Frontal cortex (tissue), 3 donors: ENCODE measurements at regions not wholly inside any gene's neighbourhood (a gene's known extent, or its start where the extent isn't known, plus 50 kb on each side); places are given as distances from the start of the nearest gene placed in this dataset.
"Not testable (repeated sequence)": the region's sequence is repeated elsewhere in the genome, so short reads cannot be mapped to it uniquely, and the experiment has no call there.

Experiments
- DNase-seq, 2 donors: peaks; one replicate each; pipeline ENCODE4 v3.0.0; 2012; ENCODE audit warnings: low spot score in 2 of 2
- FAIRE-seq: peaks from 2 replicates; lab custom pipeline; 2012; peaks lifted over from hg19 to GRCh38; lab: Jason Lieb, UNC
- donor health status: control.
- donor health status: control.
- donor health status: control.

GRCh38 chr4:23062188-23062587 lies 369.5 kb downstream of the GBA3 start:
- FAIRE-seq: no peak
- no peak for DNase-seq

DNA sequence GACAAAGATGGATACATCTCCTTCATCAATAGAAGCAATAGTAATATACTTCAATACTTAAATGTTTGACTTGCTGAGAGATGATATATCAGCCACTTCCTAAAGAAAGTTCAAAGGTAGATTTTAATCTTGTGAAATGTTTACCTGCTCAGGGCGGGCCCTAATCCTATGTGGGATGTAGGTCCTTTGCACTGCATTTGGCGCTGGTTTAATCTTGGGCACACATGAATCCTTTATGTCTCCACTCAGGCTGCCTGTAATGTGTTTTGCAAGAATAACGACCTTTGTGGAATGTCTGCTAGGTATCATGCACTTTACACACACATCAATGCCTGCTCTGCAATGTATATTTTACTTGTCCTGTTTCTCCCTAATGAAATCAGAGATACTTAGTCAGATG lies 368.7 kb downstream of the GBA3 start:
- DNase-seq: no peak
- no peak for FAIRE-seq

DNA sequence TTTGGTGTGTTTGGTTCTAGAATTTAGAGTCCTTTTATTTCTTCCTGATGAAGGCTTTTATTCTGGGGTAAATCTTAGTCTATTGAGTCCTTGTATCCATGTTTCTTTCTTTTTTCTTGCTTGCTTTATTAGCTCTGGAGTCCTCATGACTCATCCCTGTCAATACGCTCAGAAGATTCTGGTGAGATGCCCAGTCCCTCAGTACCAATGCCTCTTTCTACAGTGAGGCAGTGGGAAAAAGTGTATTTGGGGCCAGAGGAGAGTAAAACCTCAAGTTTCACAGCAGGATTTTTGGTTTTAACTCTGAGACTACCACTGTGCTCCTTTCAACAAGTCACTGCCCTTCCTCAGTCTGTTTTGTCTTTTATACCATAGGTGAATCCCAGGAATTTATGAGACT lies 368.0 kb downstream of the GBA3 start:
- DNase-seq: no peak
- FAIRE-seq: no peak

DNA sequence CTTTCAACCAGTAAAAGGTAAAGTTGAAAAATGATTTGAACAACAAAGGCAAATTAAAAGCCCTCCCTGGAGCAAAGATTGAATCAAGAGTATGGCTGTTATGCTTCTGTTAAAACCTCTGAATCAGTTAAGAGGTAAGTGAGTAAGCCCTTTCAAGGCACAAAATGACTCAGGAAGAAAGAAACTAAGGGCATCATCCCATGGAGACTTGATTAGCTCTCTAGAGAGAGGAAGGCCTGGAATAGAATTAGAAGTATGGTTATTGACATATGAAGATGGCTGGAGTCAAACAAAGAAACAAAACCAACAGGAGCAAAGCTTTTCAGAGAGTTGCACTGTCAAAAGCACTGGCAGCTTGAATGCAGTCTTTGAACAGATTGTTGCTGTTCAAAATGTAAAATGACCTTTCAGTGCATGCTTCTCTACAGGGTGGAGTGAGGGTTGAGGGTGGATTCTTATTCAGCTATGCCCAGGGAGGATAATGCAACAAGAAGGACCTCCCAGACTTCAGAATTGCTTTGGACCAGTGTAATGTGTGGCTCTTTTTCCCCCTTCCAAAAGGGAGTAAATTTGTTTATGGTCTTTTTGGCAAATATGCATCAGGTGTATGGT lies 365.5 kb downstream of the GBA3 start:
- no peak for DNase-seq
- no peak for FAIRE-seq

- no peak for FAIRE-seq
- DNase-seq: no peak
These were observed 348.8 kb downstream of the GBA3 start for GRCh38 chr4:23041501-23041900.

- FAIRE-seq: no peak
- no peak for DNase-seq
These were observed 347.8 kb downstream of the GBA3 start for GRCh38 chr4:23040539-23040938.

GRCh38 chr4:23039818-23040217 lies 347.1 kb downstream of the GBA3 start:
- FAIRE-seq: no peak
- DNase-seq: no peak

DNA sequence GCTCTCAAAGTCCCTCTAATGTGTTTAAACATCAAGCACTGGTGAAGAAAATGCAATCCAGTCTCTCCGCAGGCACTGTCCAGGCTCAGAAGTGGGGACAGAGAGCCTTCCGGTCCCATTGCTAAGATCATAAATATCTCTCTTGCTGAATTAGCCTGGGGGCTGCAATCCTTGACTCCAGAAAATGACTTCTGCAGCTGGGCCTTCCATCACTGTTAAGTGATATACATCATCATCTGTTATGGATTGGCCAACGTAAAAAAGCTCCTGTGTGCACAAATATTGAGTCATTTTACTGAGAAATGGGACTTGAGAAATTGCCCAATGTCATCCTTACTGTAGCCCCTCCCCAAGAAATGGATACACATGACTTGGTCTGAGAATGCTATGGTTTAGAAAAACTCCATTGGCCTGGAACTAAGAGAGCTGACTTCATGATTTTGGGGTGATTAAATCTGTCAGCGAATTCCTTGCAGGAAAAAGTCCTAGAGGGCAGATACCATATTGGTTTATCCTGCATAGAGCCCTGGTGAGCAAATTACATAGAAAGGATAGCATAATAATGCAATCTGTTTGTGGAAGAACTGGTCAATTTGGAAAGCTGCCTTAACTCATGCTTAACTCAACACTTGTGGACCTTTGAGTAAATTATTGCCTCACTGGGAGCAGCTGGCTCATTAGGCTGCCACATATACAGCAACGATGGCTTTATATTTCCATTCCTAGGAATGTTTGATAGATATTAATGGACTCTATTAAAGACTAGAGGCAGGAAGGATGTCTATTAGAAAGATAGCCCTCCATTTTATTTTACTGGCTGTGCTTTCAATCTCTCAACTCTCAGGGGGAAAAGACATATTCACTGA lies 346.1 kb downstream of the GBA3 start:
- FAIRE-seq: no peak
- DNase-seq: no peak

- no peak for FAIRE-seq
These were observed 344.3 kb downstream of the GBA3 start for GRCh38 chr4:23036921-23037495.

DNA sequence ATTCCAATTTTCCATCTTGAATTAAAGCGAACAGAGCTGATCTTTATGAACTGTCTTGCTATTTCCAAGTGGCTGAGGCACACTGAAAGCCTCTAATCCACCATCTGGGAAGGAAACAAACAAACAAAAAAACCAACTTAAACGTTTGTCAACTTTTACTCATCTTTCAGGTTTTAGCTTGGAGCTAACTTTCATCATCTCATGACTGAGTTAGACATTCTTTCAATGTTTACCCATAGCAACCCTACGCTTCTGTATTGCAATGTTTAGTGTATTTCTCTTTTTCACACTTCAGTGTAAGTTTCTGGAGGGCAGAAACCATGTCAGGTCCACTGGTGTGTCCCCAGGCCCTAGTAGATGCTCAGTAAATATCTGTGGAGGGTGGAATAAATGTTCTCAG lies 343.8 kb downstream of the GBA3 start:
- DNase-seq (no peak), FAIRE-seq (no peak)

More at GRCh38 chr4:23036921-23037495, 344.3 kb downstream of the GBA3 start:
- DNase-seq: no peak

- no peak for FAIRE-seq
These were observed 342.9 kb downstream of the GBA3 start for GRCh38 chr4:23035521-23036056.

GRCh38 chr4:23034731-23035130 lies 342.0 kb downstream of the GBA3 start:
- FAIRE-seq: no peak
- DNase-seq: no peak

More at GRCh38 chr4:23035521-23036056, 342.9 kb downstream of the GBA3 start:
- DNase-seq: no peak

DNA sequence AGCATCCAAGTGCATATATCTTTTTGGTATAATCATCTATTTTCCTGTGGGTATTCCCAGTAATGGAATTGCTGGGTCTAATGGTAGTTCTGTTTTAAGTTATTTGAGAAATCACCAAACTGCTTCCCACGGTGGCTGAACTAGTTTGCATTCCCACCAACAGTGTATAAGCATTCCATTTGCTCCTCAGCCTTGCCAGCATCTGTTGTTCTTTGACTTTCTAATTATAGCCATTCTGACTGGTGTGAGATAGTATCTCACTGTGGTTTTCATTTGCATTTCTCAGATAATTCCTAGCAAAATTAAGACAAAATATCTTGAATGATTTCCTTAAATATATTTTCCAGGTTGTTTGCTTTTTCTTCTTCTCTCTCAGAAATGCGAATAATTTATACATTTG lies 341.1 kb downstream of the GBA3 start:
- FAIRE-seq: no peak
- DNase-seq: no peak

- FAIRE-seq (no peak), DNase-seq (no peak)
These were observed 336.1 kb downstream of the GBA3 start for GRCh38 chr4:23028875-23029274.

GRCh38 chr4:23023666-23024065 lies 330.9 kb downstream of the GBA3 start:
- no peak for FAIRE-seq
- no peak for DNase-seq

GRCh38 chr4:23023121-23023520 lies 330.4 kb downstream of the GBA3 start:
- no peak for DNase-seq
- FAIRE-seq: no peak

DNA sequence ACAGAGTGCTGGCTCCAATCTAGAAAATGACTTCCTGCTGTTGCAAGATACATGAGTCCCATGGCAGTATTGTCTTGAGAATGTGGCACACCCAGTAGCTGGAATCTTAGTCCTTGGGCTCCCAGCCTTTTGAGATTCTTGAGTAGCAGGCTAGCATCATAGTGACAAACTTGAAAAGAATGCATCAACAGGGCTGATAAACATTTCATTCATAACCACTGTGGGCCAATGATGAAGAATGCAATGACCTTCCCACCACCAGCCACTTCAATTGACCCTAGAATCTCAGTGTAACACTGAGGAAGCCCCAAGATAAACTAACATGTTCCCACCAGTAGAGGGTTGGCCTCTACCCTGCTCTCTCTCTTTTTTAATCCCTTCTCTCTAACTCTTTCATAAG lies 329.3 kb downstream of the GBA3 start:
- no peak for FAIRE-seq
- no peak for DNase-seq

- no peak for FAIRE-seq
- DNase-seq: no peak
These were observed 328.3 kb downstream of the GBA3 start for GRCh38 chr4:23021040-23021439.

GRCh38 chr4:23020399-23020798 lies 327.7 kb downstream of the GBA3 start:
- DNase-seq, FAIRE-seq: not testable (repeated sequence)

DNA sequence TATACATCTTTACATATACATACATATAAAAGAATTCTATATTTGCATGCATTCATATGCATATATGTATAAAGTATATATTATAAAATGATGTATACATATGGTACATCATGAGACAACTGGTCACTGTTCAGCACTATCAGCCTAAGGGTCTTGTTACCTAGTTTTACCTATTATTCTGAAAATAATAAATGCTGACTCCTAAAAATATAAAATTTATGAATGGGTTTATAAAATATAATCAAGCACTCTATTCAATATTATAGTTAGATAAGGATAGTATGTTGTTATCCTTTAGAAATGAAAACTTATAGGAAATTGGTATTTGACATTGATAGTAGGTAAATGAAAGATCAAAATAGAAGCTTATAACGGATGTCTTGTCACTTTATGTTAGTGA lies 324.2 kb downstream of the GBA3 start:
- no peak for DNase-seq

DNA sequence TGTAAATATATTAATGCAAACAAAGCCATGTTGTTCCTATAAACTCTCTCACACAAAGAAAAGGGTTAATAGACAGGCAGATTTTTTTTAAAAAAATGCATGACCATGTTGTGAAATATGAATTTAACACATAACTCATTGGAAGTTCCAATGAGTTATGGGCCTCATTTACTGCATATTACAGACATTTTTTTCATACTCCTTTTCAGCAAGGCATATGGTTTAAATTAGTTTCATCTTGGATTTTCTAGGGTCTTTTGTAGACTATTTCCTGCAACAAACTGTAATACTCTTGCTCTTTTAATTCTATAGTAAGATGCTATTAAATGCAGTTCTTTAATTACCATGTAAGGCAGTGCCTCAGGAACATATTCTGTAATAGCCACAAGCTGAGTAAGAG lies 323.1 kb downstream of the GBA3 start:
- FAIRE-seq: no peak
- no peak for DNase-seq

More for the DNA sequence above, 324.2 kb downstream of the GBA3 start:
- FAIRE-seq: no peak
